Activated naive CD8-positive, alpha-beta T cell treated with anti-CD3 and anti-CD28 coated beads, Interleukin-2, amount 10 ng/mL, durations not matched to agents 7 days and 5 days (primary cell): ENCODE measurements at regions not wholly inside any gene's neighbourhood (a gene's known extent, or its start where the extent isn't known, plus 50 kb on each side); places are given as distances from the start of the nearest gene placed in this dataset.
"Not testable (repeated sequence)": the region's sequence is repeated elsewhere in the genome, so short reads cannot be mapped to it uniquely, and the experiment has no call there.

ENCODE experiments used
- ATAC-seq: fragments of 150-1000 bp; cut with Tn5 transposase; one replicate; pipeline ENCODE4 v1.10.0; 2021; ENCODE audit warnings: low read depth, moderate library complexity
- POLR2A ChIA-PET: fragments of 350-600 bp; sonication (Branson Sonifier 250); formaldehyde crosslinking; loops from one replicate; lab custom pipeline; 2021; ENCODE audit warnings: antibody characterized with exemption; lab: Charles Lee
- DNase-seq: peaks from one replicate; pipeline ENCODE4 v3.0.0; 2021
- H3K27ac Mint-ChIP-seq: one replicate; pipeline ENCODE4 v1.8.0; 2022; ENCODE audit warnings: mild to moderate bottlenecking, mixed read lengths
- H3K27me3 Mint-ChIP-seq: one replicate; pipeline ENCODE4 v1.8.0; 2022; ENCODE audit warnings: mild to moderate bottlenecking, moderate library complexity, mixed read lengths
- H3K36me3 Mint-ChIP-seq: one replicate; pipeline ENCODE4 v1.8.0; 2021; ENCODE audit warnings: mild to moderate bottlenecking, mixed read lengths
- H3K4me1 Mint-ChIP-seq: one replicate; pipeline ENCODE4 v1.8.0; 2021; ENCODE audit warnings: mixed read lengths
- H3K4me3 Mint-ChIP-seq: one replicate; pipeline ENCODE4 v1.8.0; 2022; ENCODE audit warnings: mild to moderate bottlenecking, moderate library complexity, mixed read lengths
- H3K9me3 Mint-ChIP-seq: one replicate; pipeline ENCODE4 v1.8.0; 2021; ENCODE audit warnings: mixed read lengths

DNA sequence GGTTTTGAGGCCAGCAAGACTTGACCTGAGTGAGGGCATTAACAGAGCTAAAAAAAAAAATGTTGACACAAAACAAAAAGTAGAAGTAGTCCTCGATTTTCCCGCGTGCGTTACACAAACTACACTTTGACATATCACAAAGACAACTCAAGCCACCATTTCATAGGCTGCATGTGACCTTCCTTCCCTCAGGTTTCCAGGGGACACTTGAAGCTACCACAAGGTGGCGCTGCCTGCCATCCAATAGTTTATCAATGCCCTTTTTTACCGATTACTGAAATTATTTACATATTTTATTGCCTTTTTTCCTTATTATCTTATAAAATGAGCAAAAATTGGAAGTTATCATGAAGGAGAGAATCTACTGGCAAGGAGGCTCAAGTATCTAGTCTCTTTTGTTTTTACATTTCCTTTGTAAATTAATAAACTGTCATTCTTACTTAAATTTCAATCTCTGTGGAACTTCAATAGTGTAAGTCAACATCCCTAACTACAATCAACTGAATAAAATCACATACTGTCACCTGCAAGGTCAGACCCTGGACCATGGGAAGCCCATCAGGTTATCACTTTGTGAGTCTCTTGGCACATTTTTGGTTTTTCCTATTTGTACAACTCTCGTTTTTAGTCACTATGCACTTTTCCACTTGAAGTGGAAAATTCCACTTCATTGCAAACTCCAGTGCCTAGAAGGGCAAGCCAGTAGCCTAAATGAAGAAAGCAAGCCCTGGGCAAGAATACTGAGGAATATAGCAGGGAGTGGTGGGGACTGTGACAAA is 84.6 kb upstream of the CPSF6 start:
- DNase-seq (peak; percentile 75), ATAC-seq (peak; percentile 46)
- POLR2A ChIA-PET: interaction anchor here (0.7 kb wide), 1 partner anchor 85 kb away, joined by 5 read pairs; the partner anchor contains the start of gene CPSF6
- H3K4me3 Mint-ChIP-seq: peak overlapping the region; percentile 59
- peaks cover 22% of the 10 kb centered on the region for H3K4me1 Mint-ChIP-seq
- peak overlapping the region; percentile 71 for H3K27ac Mint-ChIP-seq
- peaks cover 2% of the 10 kb centered on the region for H3K36me3 Mint-ChIP-seq
- peaks cover 4% of the 10 kb centered on the region for H3K27me3 Mint-ChIP-seq
- no peaks in the 10 kb centered on the region for H3K9me3 Mint-ChIP-seq

DNA sequence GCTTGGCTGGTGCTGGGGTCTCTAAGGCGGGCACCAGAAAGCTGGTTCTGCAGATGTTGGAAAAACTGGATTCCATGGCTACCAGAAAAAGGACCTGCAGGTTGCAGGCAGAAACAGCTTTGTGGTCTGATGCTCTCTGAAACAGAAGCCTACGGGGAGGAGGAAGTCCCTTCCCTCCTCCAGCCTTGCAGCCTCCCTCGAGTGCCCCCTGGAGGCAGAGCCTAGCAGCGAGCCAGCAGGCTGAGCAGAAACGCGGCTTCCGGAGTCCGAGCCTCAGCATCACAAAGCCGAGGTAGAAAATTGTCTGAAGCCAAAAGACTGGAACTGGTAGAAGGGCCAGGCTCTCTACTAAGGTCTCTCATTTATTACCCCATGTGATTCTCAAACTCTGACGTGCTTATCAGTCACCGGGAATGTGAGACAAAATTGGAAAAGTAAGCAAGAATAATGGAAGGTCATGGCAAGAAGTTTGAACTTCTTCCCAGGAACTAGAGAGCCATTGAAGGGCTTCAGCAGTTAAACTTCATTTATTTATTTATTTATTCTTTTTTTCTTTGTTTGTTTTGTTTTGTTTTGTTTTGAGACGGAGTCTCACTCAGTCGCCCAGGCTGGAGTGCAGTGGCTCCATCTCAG is 82.2 kb upstream of the CPSF6 start:
- Mint-ChIP-seq H3K4me1 (peaks cover 29% of the 10 kb centered on the region), H3K9me3 (no peaks in the 10 kb centered on the region), H3K27me3 (peaks cover 3% of the 10 kb centered on the region), H3K27ac (peak overlapping the region; percentile 65), H3K4me3 (peak overlapping the region; percentile 45), H3K36me3 (peaks cover 2% of the 10 kb centered on the region)
- ATAC-seq: peak; percentile 94
- POLR2A ChIA-PET: interaction anchor here (0.6 to 2.0 kb wide), 7 partner anchors 82 to 1884 kb away, joined by 3 to 5 read pairs (median 3); partner anchors contain the start of gene CPSF6
- DNase-seq: peak; percentile 96

DNA sequence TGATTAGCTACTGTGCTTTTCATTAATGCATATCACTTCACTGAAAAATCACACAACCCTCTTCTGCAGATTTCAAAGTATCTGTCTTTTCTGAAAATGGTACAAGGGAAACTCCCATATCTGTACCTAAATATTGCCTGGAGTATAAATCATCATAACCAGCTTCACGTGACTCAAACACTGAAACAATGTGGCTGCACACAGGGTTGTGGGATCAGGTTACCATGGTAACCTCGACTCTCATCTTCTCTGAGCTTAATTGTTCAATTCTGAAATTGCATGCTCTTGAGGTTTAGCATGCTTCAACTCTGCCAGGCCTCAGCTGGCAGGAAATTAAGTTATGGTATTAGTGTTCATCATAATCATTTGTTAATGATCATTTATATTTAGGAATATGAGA is 77.5 kb upstream of the CPSF6 start:
- H3K27ac Mint-ChIP-seq: no peak overlapping the region
- H3K27me3 Mint-ChIP-seq: peaks cover 3% of the 10 kb centered on the region
- DNase-seq (no peak), ATAC-seq (peak; percentile 40)
- H3K36me3 Mint-ChIP-seq: peaks cover 2% of the 10 kb centered on the region
- H3K4me3 Mint-ChIP-seq: no peak overlapping the region
- POLR2A ChIA-PET: interaction anchor here (0.6 to 1.1 kb wide), 2 partner anchors 81 to 168 kb away, joined by 3 read pairs; no protein-coding TSS in a partner anchor
- H3K4me1 Mint-ChIP-seq: peaks cover 12% of the 10 kb centered on the region
- no peaks in the 10 kb centered on the region for H3K9me3 Mint-ChIP-seq

DNA sequence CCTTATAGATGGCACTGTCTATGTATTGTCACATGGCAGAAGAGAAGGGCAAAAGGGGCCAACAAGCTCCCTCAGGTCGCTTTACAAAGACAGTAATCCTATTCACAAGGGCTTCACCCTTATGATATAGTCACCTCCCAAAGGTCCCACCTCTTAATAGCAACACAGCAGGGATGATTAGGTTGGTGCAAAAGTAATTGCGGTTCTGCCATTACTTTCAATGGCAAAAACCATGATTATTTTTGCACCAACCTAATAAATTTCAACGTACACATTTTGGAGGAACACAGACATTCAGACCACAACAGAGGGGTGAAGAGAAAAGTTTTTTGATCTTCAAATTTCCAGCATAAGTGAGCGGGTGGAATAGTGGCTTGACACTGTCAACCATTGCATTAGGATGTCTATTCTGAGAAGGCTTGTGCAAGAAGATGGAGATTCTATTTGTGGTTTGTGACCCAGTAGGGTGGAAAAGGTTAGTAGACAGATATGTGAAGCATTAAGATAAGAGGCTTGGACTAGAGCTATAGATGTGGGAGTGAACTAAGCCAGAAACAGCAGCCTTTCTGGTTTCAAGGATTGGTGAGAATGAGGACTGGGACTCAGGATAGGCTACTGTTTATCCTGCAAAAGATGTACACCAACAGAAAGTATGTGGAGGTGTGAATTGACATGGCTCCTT is 75.5 kb upstream of the CPSF6 start:
- POLR2A ChIA-PET: no interaction called here
- Mint-ChIP-seq H3K4me1 (peaks cover 8% of the 10 kb centered on the region), H3K9me3 (no peaks in the 10 kb centered on the region), H3K27ac (no peak overlapping the region), H3K4me3 (no peak overlapping the region), H3K27me3 (peaks cover 1% of the 10 kb centered on the region), H3K36me3 (peaks cover under 1% of the 10 kb centered on the region)
- ATAC-seq (no peak), DNase-seq (no peak)

DNA sequence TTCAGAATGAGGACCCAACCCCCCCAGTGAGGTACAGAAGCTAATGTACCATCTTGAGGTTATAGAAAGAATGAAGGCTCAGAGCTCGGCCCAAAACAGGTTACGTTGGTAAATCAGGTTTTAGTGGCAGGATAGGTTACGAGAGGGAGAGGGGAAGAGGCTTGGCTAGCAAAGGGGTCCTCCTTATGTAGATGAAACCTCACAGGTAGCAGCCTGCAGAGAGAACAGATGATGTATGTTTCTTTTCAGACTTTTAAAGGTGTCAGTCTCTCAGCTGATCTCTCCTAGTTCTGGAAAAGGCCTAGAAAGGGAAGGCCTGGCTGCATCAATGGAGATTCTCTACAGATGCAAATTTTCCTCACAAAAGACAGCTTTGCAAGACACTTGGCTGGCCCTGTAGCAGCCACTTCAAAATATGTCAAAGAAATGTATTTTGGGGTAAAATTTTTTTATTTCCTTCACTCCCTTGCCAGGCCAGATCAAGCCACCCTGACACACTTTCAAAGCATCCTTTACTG is 71.7 kb upstream of the CPSF6 start:
- ATAC-seq (no peak), DNase-seq (no peak)
- H3K4me3 Mint-ChIP-seq: no peak overlapping the region
- no peaks in the 10 kb centered on the region for H3K36me3 Mint-ChIP-seq
- H3K27me3 Mint-ChIP-seq: no peaks in the 10 kb centered on the region
- H3K27ac Mint-ChIP-seq: no peak overlapping the region
- POLR2A ChIA-PET: no interaction called here
- H3K4me1 Mint-ChIP-seq: no peaks in the 10 kb centered on the region
- H3K9me3 Mint-ChIP-seq: no peaks in the 10 kb centered on the region

DNA sequence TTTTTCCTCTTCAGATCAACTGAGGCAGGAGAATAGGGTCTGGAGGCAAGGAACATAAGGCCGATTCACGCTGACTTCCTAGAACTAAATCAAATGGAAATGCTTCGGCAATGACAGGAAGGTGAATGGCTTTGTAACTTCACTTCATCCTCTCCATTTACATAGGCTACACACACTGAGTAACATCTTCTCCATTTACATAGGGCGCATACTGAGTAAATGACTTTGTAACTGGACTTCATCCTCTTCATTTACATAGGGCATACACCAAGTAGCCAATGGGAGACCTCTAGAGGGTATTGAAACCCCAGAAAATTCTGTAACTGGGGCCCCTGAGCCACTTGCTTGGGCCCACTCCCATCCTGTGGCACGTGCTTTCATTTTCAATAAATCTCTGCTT is 71.0 kb upstream of the CPSF6 start:
- POLR2A ChIA-PET: no interaction called here
- Mint-ChIP-seq H3K27me3 (no peaks in the 10 kb centered on the region), H3K4me3 (no peak overlapping the region), H3K36me3 (no peaks in the 10 kb centered on the region), H3K9me3 (no peaks in the 10 kb centered on the region), H3K27ac (no peak overlapping the region), H3K4me1 (no peaks in the 10 kb centered on the region)
- DNase-seq: no peak
- ATAC-seq: no peak

DNA sequence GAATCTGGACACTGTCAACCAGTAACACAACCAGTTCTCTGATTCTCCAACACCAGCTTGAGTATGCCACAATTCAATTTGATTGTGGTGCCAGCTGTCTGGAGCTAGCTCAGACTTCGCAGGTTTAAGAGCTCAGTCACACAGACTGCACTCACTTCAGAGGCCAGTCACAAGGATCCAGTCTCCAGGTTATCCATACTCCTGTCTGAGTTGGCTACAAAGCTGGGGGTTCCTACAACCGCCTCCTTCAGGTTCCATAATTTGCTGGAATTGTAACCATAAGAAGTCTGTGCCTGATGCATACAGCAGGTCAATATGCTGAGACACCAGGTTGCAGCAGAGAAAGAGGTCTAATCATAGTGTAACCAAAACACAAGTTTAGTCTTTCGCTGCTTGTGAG is 70.5 kb upstream of the CPSF6 start:
- POLR2A ChIA-PET: no interaction called here
- H3K27ac Mint-ChIP-seq: no peak overlapping the region
- ATAC-seq (no peak), DNase-seq (no peak)
- H3K4me3 Mint-ChIP-seq: no peak overlapping the region
- no peaks in the 10 kb centered on the region for H3K36me3 Mint-ChIP-seq
- H3K9me3 Mint-ChIP-seq: no peaks in the 10 kb centered on the region
- H3K27me3 Mint-ChIP-seq: no peaks in the 10 kb centered on the region
- H3K4me1 Mint-ChIP-seq: no peaks in the 10 kb centered on the region

- ATAC-seq (no peak), DNase-seq (no peak)
- no peaks in the 10 kb centered on the region for H3K4me1 Mint-ChIP-seq
- POLR2A ChIA-PET: no interaction called here
- no peaks in the 10 kb centered on the region for H3K36me3 Mint-ChIP-seq
- no peaks in the 10 kb centered on the region for H3K27me3 Mint-ChIP-seq
- H3K27ac Mint-ChIP-seq: no peak overlapping the region
- H3K9me3 Mint-ChIP-seq: no peaks in the 10 kb centered on the region
- no peak overlapping the region for H3K4me3 Mint-ChIP-seq
Observed at GRCh38 chr12:69170293-69170692, 69.1 kb upstream of the CPSF6 start.

GRCh38 chr12:69171881-69172280 is 67.5 kb upstream of the CPSF6 start:
- DNase-seq (no peak), ATAC-seq (no peak)
- Mint-ChIP-seq H3K9me3 (peaks cover 2% of the 10 kb centered on the region), H3K4me1 (no peaks in the 10 kb centered on the region), H3K36me3 (no peaks in the 10 kb centered on the region), H3K27ac (no peak overlapping the region), H3K27me3 (peaks cover 2% of the 10 kb centered on the region), H3K4me3 (no peak overlapping the region)
- POLR2A ChIA-PET: no interaction called here

DNA sequence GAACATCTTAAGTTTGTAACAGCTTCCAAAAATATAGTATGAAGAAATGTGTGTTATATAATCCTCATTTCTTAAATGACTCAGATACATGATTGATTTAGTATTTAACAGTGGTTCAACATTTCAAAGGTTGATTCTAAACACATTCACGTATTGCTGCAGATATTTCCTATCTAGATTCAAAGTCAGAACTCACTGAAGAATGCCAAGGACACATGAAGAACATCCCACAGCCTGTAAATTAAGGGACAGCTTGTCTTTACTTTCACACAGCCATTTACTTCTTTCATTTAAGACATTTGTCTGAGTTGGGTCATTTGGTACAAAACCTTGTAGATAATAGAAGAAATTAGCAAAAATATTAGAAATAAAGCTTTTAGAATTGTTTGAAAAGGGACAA is 66.9 kb upstream of the CPSF6 start:
- H3K27ac Mint-ChIP-seq: no peak overlapping the region

GRCh38 chr12:69173368-69173767 is 66.0 kb upstream of the CPSF6 start:
- Mint-ChIP-seq H3K4me1 (no peaks in the 10 kb centered on the region), H3K36me3 (no peaks in the 10 kb centered on the region), H3K27ac (no peak overlapping the region), H3K9me3 (peaks cover 2% of the 10 kb centered on the region), H3K4me3 (no peak overlapping the region), H3K27me3 (peaks cover 2% of the 10 kb centered on the region)
- ATAC-seq (no peak), DNase-seq (no peak)
- POLR2A ChIA-PET: no interaction called here

More for the DNA sequence above, 66.9 kb upstream of the CPSF6 start:
- POLR2A ChIA-PET: no interaction called here
- peaks cover 2% of the 10 kb centered on the region for H3K27me3 Mint-ChIP-seq
- ATAC-seq (no peak), DNase-seq (no peak)
- H3K4me1 Mint-ChIP-seq: no peaks in the 10 kb centered on the region
- H3K9me3 Mint-ChIP-seq: peaks cover 2% of the 10 kb centered on the region
- H3K36me3 Mint-ChIP-seq: no peaks in the 10 kb centered on the region
- no peak overlapping the region for H3K4me3 Mint-ChIP-seq

DNA sequence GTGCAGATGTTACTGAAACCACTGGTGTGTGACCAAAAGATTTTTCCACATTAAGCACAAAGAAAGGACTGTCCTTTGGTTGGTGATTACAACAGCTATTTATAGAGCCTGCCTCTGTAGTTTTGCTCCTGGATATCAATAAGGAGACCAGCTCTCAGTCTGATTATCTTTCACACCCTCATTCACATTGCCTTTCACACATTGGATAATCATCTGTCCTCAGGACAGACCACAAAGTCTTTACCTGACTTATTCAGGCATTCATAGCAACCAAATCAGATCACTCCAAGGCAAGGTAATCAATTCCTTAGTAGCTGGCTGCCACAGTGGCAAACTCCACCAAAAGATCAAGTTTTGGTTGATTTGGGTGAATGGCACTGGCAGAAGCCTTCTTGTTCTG is 59.6 kb upstream of the CPSF6 start:
- POLR2A ChIA-PET: no interaction called here
- Mint-ChIP-seq H3K36me3 (no peaks in the 10 kb centered on the region), H3K9me3 (peaks cover 6% of the 10 kb centered on the region), H3K4me3 (no peak overlapping the region), H3K27me3 (peaks cover 4% of the 10 kb centered on the region), H3K27ac (no peak overlapping the region), H3K4me1 (no peaks in the 10 kb centered on the region)
- DNase-seq (no peak), ATAC-seq (no peak)

- H3K27ac Mint-ChIP-seq, POLR2A ChIA-PET, H3K4me1 Mint-ChIP-seq, H3K27me3 Mint-ChIP-seq, H3K36me3 Mint-ChIP-seq, ATAC-seq, DNase-seq, H3K4me3 Mint-ChIP-seq: not testable (repeated sequence)
- peaks cover 21% of the 10 kb centered on the region for H3K9me3 Mint-ChIP-seq
Observed at GRCh38 chr12:69187572-69187971, 51.8 kb upstream of the CPSF6 start.
